Inflammatory macrophage treated with lipopolysaccharide for 1 hour (primary cell): ENCODE measurements at regions not wholly inside any gene's neighbourhood (a gene's known extent, or its start where the extent isn't known, plus 50 kb on each side); places are given as distances from the start of the nearest gene placed in this dataset.
"Not testable (repeated sequence)": the region's sequence is repeated elsewhere in the genome, so short reads cannot be mapped to it uniquely, and the experiment has no call there.

Source experiments
- DNase-seq, 2 donors: peaks; one replicate each; pipeline ENCODE4 v3.0.0-alpha.2; 2020 to 2022

GRCh38 chr9:95573463-95573862 is 56.7 kb upstream of the PTCH1 start:
- no peak for DNase-seq

GRCh38 chr9:95572381-95573151 is 55.8 kb upstream of the PTCH1 start:
- no peak for DNase-seq

- no peak for DNase-seq
These were observed 53.9 kb upstream of the PTCH1 start for GRCh38 chr9:95570646-95571045.

GRCh38 chr9:95570150-95570549 is 53.4 kb upstream of the PTCH1 start:
- no peak for DNase-seq

- not testable (repeated sequence) for DNase-seq
These were observed 52.0 kb upstream of the PTCH1 start for GRCh38 chr9:95568735-95569134.
